GM19238 (cell line): ENCODE measurements at regions not wholly inside any gene's neighbourhood (a gene's known extent, or its start where the extent isn't known, plus 50 kb on each side); places are given as distances from the start of the nearest gene placed in this dataset.

ENCODE experiments used
- DNase-seq: peaks from one replicate; pipeline ENCODE4 v3.0.0; 2011; ENCODE audit warnings: low spot score; ENCODE audit not compliant: insufficient read length

- DNase-seq, result no peak
Observed at GRCh38 chr11:104260456-104260855, 96.5 kb upstream of the PDGFD start.

GRCh38 chr11:104259121-104259610 lies 95.2 kb upstream of the PDGFD start:
- no peak for DNase-seq

GRCh38 chr11:104256525-104256924 lies 92.6 kb upstream of the PDGFD start:
- no peak for DNase-seq

DNA sequence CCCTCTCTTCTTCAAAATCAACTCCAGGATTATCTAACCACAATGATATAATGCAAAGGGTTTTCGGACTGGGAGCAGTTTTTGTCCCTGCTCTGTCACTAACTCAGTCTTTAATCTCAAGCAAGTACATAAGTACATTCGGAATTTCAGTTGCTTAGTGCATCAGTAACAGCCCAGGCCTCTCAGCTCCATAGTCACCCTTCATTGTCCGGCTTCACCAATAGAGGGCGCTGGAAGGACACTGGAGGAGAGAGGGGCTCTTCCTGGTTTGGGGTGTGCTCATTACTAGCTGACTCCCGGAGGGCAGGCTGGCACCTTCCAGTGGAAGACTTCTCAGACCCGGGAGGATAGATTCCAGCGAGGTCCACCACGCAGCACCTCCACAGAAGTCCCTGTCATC lies 90.4 kb upstream of the PDGFD start:
- DNase-seq, result peak; percentile 0

- DNase-seq, result no peak
Observed at GRCh38 chr11:104246590-104246989, 82.6 kb upstream of the PDGFD start.

DNA sequence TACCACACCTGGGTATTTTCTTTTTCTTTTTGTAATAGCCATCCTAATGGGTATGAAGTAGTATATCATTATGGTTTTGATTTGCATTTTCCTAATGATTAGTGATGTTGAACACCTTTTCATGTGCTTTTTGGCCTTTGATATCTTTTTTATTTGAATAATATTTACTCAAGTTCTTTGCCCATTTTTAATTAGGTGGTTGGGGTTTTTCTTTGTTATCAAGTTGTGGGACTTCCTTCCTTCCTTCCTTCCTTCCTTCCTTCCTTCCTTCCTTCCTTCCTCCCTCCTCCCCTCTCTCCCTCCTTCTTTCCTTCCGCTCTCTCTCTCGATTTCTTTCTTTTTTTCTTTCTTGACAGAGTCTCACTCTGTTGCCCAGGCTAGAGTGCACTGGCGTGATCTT lies 75.0 kb upstream of the PDGFD start:
- no peak for DNase-seq

DNA sequence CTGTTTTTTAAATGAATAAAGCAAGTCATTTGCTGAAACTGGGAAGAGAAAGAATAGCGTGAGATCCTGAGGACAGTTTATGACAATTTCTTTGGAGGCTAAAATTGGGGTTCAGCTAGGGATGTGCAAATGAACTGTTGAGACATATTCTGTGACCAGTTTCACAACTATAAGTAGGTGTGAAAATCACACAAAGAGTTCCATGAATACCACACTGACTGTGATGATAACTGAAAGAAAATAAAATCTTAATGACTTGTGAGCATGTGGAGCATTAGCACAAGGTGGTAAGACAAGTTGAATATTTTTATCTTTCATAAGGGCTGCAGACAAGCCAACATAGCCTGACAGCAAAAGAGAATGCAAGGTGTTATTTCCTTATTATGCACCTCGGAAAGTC lies 61.1 kb upstream of the PDGFD start:
- DNase-seq, result no peak

DNA sequence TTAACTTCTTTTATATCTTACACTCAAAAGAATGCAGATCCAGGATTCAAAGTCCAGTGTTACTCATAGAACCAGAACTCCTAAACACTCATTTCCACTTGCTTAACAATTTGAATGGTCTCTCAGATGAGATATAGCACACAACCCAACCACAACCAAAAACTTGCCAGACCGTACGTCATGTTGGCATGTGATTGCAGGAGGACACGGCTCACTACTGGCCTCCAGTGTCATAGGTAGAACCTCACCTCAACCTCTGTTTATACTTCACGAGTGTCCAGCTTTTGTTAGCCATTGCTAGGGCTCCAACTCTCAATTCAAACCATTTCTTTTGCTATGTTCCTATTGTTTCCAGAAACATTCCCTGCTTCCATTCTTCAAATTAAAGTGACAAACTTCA lies 58.5 kb upstream of the PDGFD start:
- DNase-seq, result no peak

DNA sequence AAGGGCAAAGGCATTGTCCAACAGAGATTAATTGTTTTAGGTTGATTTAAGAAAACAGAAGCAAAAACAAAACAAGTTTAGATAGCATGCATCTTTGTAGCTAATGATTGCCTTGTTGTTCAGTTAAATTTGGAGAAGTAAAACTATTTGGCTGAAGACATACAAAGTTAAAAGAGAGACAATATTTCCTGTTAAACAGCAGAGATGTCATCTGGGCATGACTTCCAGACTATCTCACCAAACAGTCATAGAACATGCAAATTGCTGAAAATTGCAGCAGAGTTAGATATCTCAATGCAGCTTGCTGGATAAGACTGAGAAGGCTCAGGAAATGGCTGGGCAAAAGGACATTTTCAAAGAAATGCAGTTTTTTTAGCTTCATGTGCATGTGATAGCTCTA lies 57.5 kb upstream of the PDGFD start:
- DNase-seq, result no peak

GRCh38 chr11:104219096-104219495 lies 55.1 kb upstream of the PDGFD start:
- no peak for DNase-seq

GRCh38 chr11:104214517-104214916 lies 50.6 kb upstream of the PDGFD start:
- DNase-seq, result no peak
